ENCODE measurements at regions not wholly inside any gene's neighbourhood (a gene's known extent, or its start where the extent isn't known, plus 50 kb on each side); places are given as distances from the start of the nearest gene placed in this dataset.
"Not testable (repeated sequence)": the region's sequence is repeated elsewhere in the genome, so short reads cannot be mapped to it uniquely, and the experiment has no call there.

GRCh38 chr1:234833118-234833517 is 223.1 kb upstream of the IRF2BP2 start:
- Mint-ChIP-seq H3K4me1 (ENCODE audit: unreplicated experiment) (peaks cover 4% of the 10 kb centered on the region), H3K27ac (ENCODE audit: unreplicated experiment) (no peak overlapping the region), H3K36me3 (ENCODE audit: low read depth, unreplicated experiment) (no peaks in the 10 kb centered on the region), H3K27me3 (ENCODE audit: unreplicated experiment) (no peaks in the 10 kb centered on the region), H3K4me3 (ENCODE audit: unreplicated experiment) (no peak overlapping the region), H3K9me3 (ENCODE audit: unreplicated experiment) (no peaks in the 10 kb centered on the region)
- TF ChIP-seq CTCF (IDR thresholded peaks at IDR 0.05; ENCODE audit: unreplicated experiment), result no peak
- DNase-seq (ENCODE audit: low spot score), result no peak

DNA sequence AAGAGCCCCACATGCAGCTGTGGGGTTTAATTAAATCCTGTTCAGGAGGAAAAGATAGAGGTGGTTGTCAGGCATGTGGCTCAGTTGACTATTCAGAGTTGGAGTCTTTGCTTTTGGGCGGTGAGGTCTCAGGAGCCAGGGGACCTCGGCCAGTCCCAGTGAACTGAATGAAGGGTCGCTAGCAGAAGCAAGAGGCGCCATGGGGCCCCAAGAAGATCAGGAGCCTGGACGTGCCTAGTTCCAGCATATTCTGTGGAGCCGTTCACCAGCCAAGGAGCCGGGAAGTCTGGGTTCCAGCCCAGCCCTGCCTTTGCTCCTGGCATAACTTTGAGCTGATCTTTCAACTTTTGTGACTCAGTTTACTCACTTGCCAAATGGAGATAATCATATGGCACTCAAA is 217.7 kb upstream of the IRF2BP2 start:
- H3K4me3 Mint-ChIP-seq (ENCODE audit: unreplicated experiment), result no peak overlapping the region
- no peaks in the 10 kb centered on the region for H3K27me3 Mint-ChIP-seq (ENCODE audit: unreplicated experiment)
- H3K36me3 Mint-ChIP-seq (ENCODE audit: low read depth, unreplicated experiment), result no peaks in the 10 kb centered on the region
- no peak overlapping the region for H3K27ac Mint-ChIP-seq (ENCODE audit: unreplicated experiment)
- no peak for DNase-seq (ENCODE audit: low spot score)
- no peak for TF ChIP-seq CTCF (IDR thresholded peaks at IDR 0.05; ENCODE audit: unreplicated experiment)
- no peaks in the 10 kb centered on the region for H3K4me1 Mint-ChIP-seq (ENCODE audit: unreplicated experiment)
- H3K9me3 Mint-ChIP-seq (ENCODE audit: unreplicated experiment), result no peaks in the 10 kb centered on the region

GRCh38 chr1:234827181-234827580 is 217.2 kb upstream of the IRF2BP2 start:
- no peaks in the 10 kb centered on the region for H3K36me3 Mint-ChIP-seq (ENCODE audit: low read depth, unreplicated experiment)
- no peak for TF ChIP-seq CTCF (IDR thresholded peaks at IDR 0.05; ENCODE audit: unreplicated experiment)
- H3K27me3 Mint-ChIP-seq (ENCODE audit: unreplicated experiment), result no peaks in the 10 kb centered on the region
- no peak overlapping the region for H3K27ac Mint-ChIP-seq (ENCODE audit: unreplicated experiment)
- no peak for DNase-seq (ENCODE audit: low spot score)
- no peaks in the 10 kb centered on the region for H3K9me3 Mint-ChIP-seq (ENCODE audit: unreplicated experiment)
- H3K4me1 Mint-ChIP-seq (ENCODE audit: unreplicated experiment), result no peaks in the 10 kb centered on the region
- H3K4me3 Mint-ChIP-seq (ENCODE audit: unreplicated experiment), result no peak overlapping the region

- H3K27me3 Mint-ChIP-seq (ENCODE audit: unreplicated experiment), result no peaks in the 10 kb centered on the region
- DNase-seq (ENCODE audit: low spot score), result no peak
- no peaks in the 10 kb centered on the region for H3K9me3 Mint-ChIP-seq (ENCODE audit: unreplicated experiment)
- H3K27ac Mint-ChIP-seq (ENCODE audit: unreplicated experiment), result no peak overlapping the region
- H3K36me3 Mint-ChIP-seq (ENCODE audit: low read depth, unreplicated experiment), result no peaks in the 10 kb centered on the region
- no peak overlapping the region for H3K4me3 Mint-ChIP-seq (ENCODE audit: unreplicated experiment)
- no peaks in the 10 kb centered on the region for H3K4me1 Mint-ChIP-seq (ENCODE audit: unreplicated experiment)
- no peak for TF ChIP-seq CTCF (IDR thresholded peaks at IDR 0.05; ENCODE audit: unreplicated experiment)
Observed at GRCh38 chr1:234826352-234826751, 216.4 kb upstream of the IRF2BP2 start.

DNA sequence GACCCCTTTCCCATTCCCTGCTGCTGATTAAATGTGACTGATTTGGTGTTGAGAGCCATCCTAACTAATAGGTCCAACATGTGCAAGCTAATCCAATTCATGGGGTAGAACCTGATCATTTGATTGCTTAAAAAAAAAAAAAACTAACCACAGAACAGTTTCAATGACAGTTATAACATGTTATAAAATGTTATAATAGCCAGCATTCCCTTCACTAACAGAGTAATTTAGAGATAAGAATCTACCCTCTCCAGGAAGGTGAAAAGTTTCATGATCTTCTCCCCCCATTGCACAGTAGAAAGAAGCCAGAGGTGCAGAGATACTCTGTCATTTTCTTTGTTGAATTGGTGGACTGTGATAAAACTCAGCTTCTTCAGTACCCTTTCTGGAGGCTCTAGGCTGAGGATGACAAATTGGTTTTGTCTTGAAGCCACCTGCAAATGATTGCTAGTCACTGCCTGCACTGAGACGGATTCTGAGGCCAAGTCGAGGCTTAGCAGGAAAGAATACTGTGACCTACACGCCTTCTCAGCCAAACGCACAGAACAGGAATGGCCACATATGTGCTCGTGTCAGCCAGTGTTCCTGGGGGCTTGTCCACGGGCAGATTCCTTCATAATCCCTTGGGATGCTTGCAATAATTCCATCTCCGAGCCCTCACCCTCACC is 215.7 kb upstream of the IRF2BP2 start:
- H3K4me3 Mint-ChIP-seq (ENCODE audit: unreplicated experiment), result no peak overlapping the region
- no peak for TF ChIP-seq CTCF (IDR thresholded peaks at IDR 0.05; ENCODE audit: unreplicated experiment)
- no peaks in the 10 kb centered on the region for H3K27me3 Mint-ChIP-seq (ENCODE audit: unreplicated experiment)
- no peak overlapping the region for H3K27ac Mint-ChIP-seq (ENCODE audit: unreplicated experiment)
- H3K4me1 Mint-ChIP-seq (ENCODE audit: unreplicated experiment), result no peaks in the 10 kb centered on the region
- DNase-seq (ENCODE audit: low spot score), result no peak
- no peaks in the 10 kb centered on the region for H3K36me3 Mint-ChIP-seq (ENCODE audit: low read depth, unreplicated experiment)
- H3K9me3 Mint-ChIP-seq (ENCODE audit: unreplicated experiment), result no peaks in the 10 kb centered on the region

DNA sequence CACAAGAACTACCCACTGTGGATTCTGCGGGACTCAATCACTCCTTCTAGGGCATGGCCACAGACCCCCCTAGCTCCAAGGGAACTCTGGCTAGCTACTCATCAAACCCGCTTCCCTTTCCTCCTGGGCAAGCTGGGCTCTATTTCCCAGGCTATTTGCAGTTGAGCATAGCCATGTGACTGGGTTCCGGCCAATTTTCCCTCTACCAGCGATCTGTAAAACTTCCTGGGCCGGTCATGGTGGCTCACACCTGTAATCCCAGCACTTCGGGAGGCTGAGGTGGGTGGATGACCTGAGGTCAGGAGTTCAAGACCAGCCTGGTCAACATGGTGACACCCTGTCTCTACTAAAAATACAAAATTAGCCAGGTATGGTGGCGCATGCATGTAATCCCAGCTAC is 214.9 kb upstream of the IRF2BP2 start:
- H3K9me3 Mint-ChIP-seq (ENCODE audit: unreplicated experiment); H3K36me3 Mint-ChIP-seq (ENCODE audit: low read depth, unreplicated experiment); H3K27me3 Mint-ChIP-seq (ENCODE audit: unreplicated experiment); DNase-seq (ENCODE audit: low spot score); H3K4me3 Mint-ChIP-seq (ENCODE audit: unreplicated experiment); H3K4me1 Mint-ChIP-seq (ENCODE audit: unreplicated experiment); H3K27ac Mint-ChIP-seq (ENCODE audit: unreplicated experiment): not testable (repeated sequence)
